ENCODE measurements at regions not wholly inside any gene's neighbourhood (a gene's known extent, or its start where the extent isn't known, plus 50 kb on each side); places are given as distances from the start of the nearest gene placed in this dataset.

- CTCF ChIA-PET = interaction anchor here (6.7 kb wide), 1 partner anchor 12 kb away, joined by 78 read pairs; no protein-coding TSS in a partner anchor
- no peak for DNase-seq (ENCODE audit: extremely low spot score)
- POLR2A ChIA-PET = no interaction called here
- TF ChIP-seq, protein P1, sequence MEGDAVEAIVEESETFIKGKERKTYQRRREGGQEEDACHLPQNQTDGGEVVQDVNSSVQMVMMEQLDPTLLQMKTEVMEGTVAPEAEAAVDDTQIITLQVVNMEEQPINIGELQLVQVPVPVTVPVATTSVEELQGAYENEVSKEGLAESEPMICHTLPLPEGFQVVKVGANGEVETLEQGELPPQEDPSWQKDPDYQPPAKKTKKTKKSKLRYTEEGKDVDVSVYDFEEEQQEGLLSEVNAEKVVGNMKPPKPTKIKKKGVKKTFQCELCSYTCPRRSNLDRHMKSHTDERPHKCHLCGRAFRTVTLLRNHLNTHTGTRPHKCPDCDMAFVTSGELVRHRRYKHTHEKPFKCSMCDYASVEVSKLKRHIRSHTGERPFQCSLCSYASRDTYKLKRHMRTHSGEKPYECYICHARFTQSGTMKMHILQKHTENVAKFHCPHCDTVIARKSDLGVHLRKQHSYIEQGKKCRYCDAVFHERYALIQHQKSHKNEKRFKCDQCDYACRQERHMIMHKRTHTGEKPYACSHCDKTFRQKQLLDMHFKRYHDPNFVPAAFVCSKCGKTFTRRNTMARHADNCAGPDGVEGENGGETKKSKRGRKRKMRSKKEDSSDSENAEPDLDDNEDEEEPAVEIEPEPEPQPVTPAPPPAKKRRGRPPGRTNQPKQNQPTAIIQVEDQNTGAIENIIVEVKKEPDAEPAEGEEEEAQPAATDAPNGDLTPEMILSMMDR (IDR thresholded peaks at IDR 0.05; ENCODE audit: control extremely low read depth, extremely low read depth, low read depth, missing control alignments) = no peak
These were observed 157.8 kb upstream of the AADAT start for GRCh38 chr4:170247596-170247995.

- DNase-seq (ENCODE audit: extremely low spot score) = no peak
- CTCF ChIA-PET = interaction anchor here (0.9 to 1.6 kb wide), 3 partner anchors 15 to 131 kb away, joined by 4 to 10 read pairs (median 5); no protein-coding TSS in a partner anchor
- POLR2A ChIA-PET = no interaction called here
- TF ChIP-seq, protein P1 (IDR thresholded peaks at IDR 0.05; ENCODE audit: control extremely low read depth, extremely low read depth, low read depth, missing control alignments) = no peak
These were observed 154.0 kb upstream of the AADAT start for GRCh38 chr4:170243662-170244288.

- no peak for DNase-seq (ENCODE audit: extremely low spot score)
- POLR2A ChIA-PET = no interaction called here
- TF ChIP-seq, protein P1 (IDR thresholded peaks at IDR 0.05; ENCODE audit: control extremely low read depth, extremely low read depth, low read depth, missing control alignments) = no peak
- CTCF ChIA-PET = interaction anchor here (0.8 to 1.6 kb wide), 4 partner anchors 14 to 18 kb away, joined by 3 to 5 read pairs (median 4); no protein-coding TSS in a partner anchor
These were observed 152.7 kb upstream of the AADAT start for GRCh38 chr4:170242471-170242870.

GRCh38 chr4:170234800-170235199, 145.0 kb upstream of the AADAT start:
- DNase-seq (ENCODE audit: extremely low spot score) = no peak
- POLR2A ChIA-PET = no interaction called here
- TF ChIP-seq, protein P1 (IDR thresholded peaks at IDR 0.05; ENCODE audit: control extremely low read depth, extremely low read depth, low read depth, missing control alignments) = no peak
- CTCF ChIA-PET = no interaction called here

DNA sequence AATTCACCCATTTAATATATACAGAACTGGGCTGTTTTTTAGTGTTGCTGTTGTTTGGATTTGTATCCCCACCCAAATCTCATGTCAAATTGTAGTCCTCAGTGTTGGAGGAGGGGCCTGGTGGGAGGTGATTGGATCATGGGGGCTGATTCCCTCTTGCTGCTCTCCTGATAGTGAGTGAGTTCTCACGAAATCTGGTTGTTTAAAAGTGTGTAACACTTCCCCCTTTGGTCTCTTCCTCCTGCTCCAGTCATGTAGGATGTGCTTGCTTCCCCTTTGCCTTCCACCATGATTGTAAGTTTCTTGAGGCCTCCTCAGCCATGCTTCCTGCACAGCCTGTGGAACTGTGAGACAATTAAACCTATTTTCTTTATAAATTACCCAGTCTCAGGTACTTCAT, 141.6 kb upstream of the AADAT start:
- POLR2A ChIA-PET = no interaction called here
- TF ChIP-seq, protein P1 (IDR thresholded peaks at IDR 0.05; ENCODE audit: control extremely low read depth, extremely low read depth, low read depth, missing control alignments) = no peak
- no peak for DNase-seq (ENCODE audit: extremely low spot score)
- CTCF ChIA-PET = interaction anchor here (1.8 kb wide), 1 partner anchor 29 kb away, joined by 6 read pairs; no protein-coding TSS in a partner anchor

- POLR2A ChIA-PET = no interaction called here
- DNase-seq (ENCODE audit: extremely low spot score) = no peak
- TF ChIP-seq, protein P1 (IDR thresholded peaks at IDR 0.05; ENCODE audit: control extremely low read depth, extremely low read depth, low read depth, missing control alignments) = no peak
- CTCF ChIA-PET = interaction anchor here (1.3 to 1.8 kb wide), 2 partner anchors 30 to 39 kb away, joined by 4 to 6 read pairs; no protein-coding TSS in a partner anchor
These were observed 140.5 kb upstream of the AADAT start for GRCh38 chr4:170230242-170230641.

All from GM10248 (cell line).